ENCODE measurements at regions not wholly inside any gene's neighbourhood (a gene's known extent, or its start where the extent isn't known, plus 50 kb on each side); places are given as distances from the start of the nearest gene placed in this dataset.
"Not testable (repeated sequence)": the region's sequence is repeated elsewhere in the genome, so short reads cannot be mapped to it uniquely, and the experiment has no call there.

DNA sequence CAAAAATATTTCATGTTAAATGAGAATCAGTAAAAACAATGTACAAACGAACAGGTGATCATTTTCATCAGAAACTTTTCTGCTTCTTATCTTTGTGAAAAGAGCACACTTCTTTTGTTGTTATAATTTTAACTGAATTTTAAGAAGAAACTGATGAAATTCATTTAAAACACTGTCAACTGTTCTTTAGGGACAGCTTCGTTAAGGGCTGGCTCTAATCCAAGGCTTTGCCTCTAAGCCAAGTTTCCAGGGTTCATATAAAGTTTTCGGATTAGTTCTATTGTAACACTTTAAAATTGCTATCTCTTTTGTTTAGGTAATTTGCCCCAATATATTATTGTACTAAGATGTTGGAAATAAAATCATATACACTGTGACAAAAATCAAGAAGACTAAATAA lies 559.2 kb downstream of the TUSC1 start:
- no CpG with 5 or more reads among the region's 3 CpGs for WGBS (ENCODE audit: insufficient coverage)
- CTCF ChIA-PET: no interaction called here
- H3K27ac ChIP-seq (ENCODE audit: insufficient read depth in 1 of 2, low read depth in 1 of 2, low read length in 2 of 2, poor library complexity in 1 of 2, severe bottlenecking in 2 of 2): no peak overlapping the region

DNA sequence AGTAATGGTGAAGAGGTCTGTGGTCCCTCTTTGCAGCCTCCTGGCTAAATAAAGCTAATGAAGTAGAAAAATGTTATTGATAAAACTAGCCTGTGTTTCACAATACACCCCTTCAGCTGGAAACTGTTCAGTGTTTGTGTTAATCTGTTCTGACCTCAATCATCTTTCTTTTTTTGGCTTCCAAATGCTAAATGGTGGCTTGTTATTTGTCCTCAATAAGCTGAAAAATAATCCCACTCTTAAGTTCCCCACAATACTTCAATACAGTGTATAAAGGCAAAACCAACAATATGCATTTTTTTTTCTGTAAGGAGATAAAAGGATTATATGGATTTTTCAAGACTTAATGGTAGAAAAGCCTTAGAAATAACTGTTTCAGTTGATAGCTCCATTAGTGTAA lies 560.5 kb downstream of the TUSC1 start:
- no peaks in the 10 kb centered on the region for H3K36me3 ChIP-seq (ENCODE audit: control insufficient read depth in 4 of 4, insufficient read depth in 4 of 4, low read length in 3 of 4)
- no peaks in the 10 kb centered on the region for H3K27me3 ChIP-seq (replicated peaks in 2 of 5; ENCODE audit: control insufficient read depth in 4 of 5, insufficient read depth in 5 of 5, low read length in 4 of 5)
- no peak overlapping the region for H3K27ac ChIP-seq (ENCODE audit: insufficient read depth in 1 of 2, low read depth in 1 of 2, low read length in 2 of 2, poor library complexity in 1 of 2, severe bottlenecking in 2 of 2)
- H3K4me3 ChIP-seq (ENCODE audit: control insufficient read depth in 1 of 7, extremely low read depth in 1 of 7, insufficient read depth in 4 of 7, low read depth in 2 of 7, low read length in 6 of 7): no peak overlapping the region
- POLR2A ChIA-PET: no interaction called here
- no peaks in the 10 kb centered on the region for H3K4me1 ChIP-seq (ENCODE audit: control extremely low read depth in 1 of 4, control insufficient read depth in 4 of 4, insufficient read depth in 4 of 4, low read length in 3 of 4)
- no peaks in the 10 kb centered on the region for H3K9me3 ChIP-seq (ENCODE audit: control extremely low read depth in 1 of 5, control insufficient read depth in 4 of 5, insufficient read depth in 2 of 5, low read depth in 1 of 5, low read length in 4 of 5)
- DNase-seq: no peak
- CTCF ChIA-PET: no interaction called here

More for the DNA sequence above, 559.2 kb downstream of the TUSC1 start:
- DNase-seq: no peak
- H3K9me3 ChIP-seq (ENCODE audit: control extremely low read depth in 1 of 5, control insufficient read depth in 4 of 5, insufficient read depth in 2 of 5, low read depth in 1 of 5, low read length in 4 of 5): no peaks in the 10 kb centered on the region
- H3K36me3 ChIP-seq (ENCODE audit: control insufficient read depth in 4 of 4, insufficient read depth in 4 of 4, low read length in 3 of 4): no peaks in the 10 kb centered on the region
- no peaks in the 10 kb centered on the region for H3K27me3 ChIP-seq (replicated peaks in 2 of 5; ENCODE audit: control insufficient read depth in 4 of 5, insufficient read depth in 5 of 5, low read length in 4 of 5)
- no peak overlapping the region for H3K4me3 ChIP-seq (ENCODE audit: control insufficient read depth in 1 of 7, extremely low read depth in 1 of 7, insufficient read depth in 4 of 7, low read depth in 2 of 7, low read length in 6 of 7)
- POLR2A ChIA-PET: no interaction called here
- no peaks in the 10 kb centered on the region for H3K4me1 ChIP-seq (ENCODE audit: control extremely low read depth in 1 of 4, control insufficient read depth in 4 of 4, insufficient read depth in 4 of 4, low read length in 3 of 4)

DNA sequence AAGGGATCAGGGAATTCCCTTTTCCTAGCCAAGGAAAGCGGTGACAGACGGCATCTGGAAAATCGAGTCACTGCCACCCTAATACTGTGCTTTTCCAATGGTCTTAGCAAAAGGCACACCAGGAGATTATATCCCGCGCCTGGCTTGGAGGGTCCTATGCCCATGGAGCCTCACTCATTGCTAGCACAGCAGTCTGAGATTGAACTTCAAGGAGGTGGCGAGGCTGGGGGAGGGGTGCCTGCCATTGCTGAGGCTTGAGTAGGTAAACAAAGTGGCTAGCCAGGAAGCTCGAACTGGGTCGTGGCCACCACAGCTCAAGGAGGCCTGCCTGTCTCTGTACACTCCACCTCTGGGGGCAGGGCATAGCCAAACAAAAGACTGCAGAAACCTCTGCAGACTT lies 556.5 kb upstream of the IZUMO3 start:
- H3K36me3 ChIP-seq (ENCODE audit: control insufficient read depth in 4 of 4, insufficient read depth in 4 of 4, low read length in 3 of 4); CTCF ChIA-PET; H3K9me3 ChIP-seq (ENCODE audit: control extremely low read depth in 1 of 5, control insufficient read depth in 4 of 5, insufficient read depth in 2 of 5, low read depth in 1 of 5, low read length in 4 of 5); POLR2A ChIA-PET; H3K27me3 ChIP-seq (replicated peaks in 2 of 5; ENCODE audit: control insufficient read depth in 4 of 5, insufficient read depth in 5 of 5, low read length in 4 of 5); H3K4me1 ChIP-seq (ENCODE audit: control extremely low read depth in 1 of 4, control insufficient read depth in 4 of 4, insufficient read depth in 4 of 4, low read length in 3 of 4); DNase-seq; H3K27ac ChIP-seq (ENCODE audit: insufficient read depth in 1 of 2, low read depth in 1 of 2, low read length in 2 of 2, poor library complexity in 1 of 2, severe bottlenecking in 2 of 2); H3K4me3 ChIP-seq (ENCODE audit: control insufficient read depth in 1 of 7, extremely low read depth in 1 of 7, insufficient read depth in 4 of 7, low read depth in 2 of 7, low read length in 6 of 7): not testable (repeated sequence)
- WGBS (ENCODE audit: insufficient coverage): 98% methylated on average over 8 of the region's 8 CpGs

DNA sequence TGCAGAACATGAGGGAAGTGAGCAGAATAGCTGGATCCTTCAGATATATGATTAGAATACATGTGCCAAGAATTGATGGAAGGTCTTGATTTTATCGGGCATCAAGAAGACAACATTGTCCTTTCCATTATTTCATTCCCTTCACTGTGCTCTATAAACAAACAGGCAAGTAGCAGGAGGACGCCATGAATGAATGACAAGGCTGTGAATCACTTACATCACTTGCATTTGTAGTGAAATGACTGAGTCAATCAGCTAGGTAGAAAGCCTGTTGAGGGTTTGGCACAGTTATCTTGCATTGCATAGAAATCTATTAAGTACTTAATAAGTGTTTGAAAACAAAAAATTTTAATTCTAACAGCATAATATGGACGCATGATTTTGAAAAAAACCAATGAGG lies 548.8 kb upstream of the IZUMO3 start:
- H3K9me3 ChIP-seq (ENCODE audit: control extremely low read depth in 1 of 5, control insufficient read depth in 4 of 5, insufficient read depth in 2 of 5, low read depth in 1 of 5, low read length in 4 of 5): no peaks in the 10 kb centered on the region
- no peak overlapping the region for H3K27ac ChIP-seq (ENCODE audit: insufficient read depth in 1 of 2, low read depth in 1 of 2, low read length in 2 of 2, poor library complexity in 1 of 2, severe bottlenecking in 2 of 2)
- no CpG with 5 or more reads among the region's 3 CpGs for WGBS (ENCODE audit: insufficient coverage)
- ChIA-PET POLR2A (no interaction called here), CTCF (no interaction called here)
- H3K4me3 ChIP-seq (ENCODE audit: control insufficient read depth in 1 of 7, extremely low read depth in 1 of 7, insufficient read depth in 4 of 7, low read depth in 2 of 7, low read length in 6 of 7): no peak overlapping the region
- no peaks in the 10 kb centered on the region for H3K36me3 ChIP-seq (ENCODE audit: control insufficient read depth in 4 of 4, insufficient read depth in 4 of 4, low read length in 3 of 4)
- H3K27me3 ChIP-seq (replicated peaks in 2 of 5; ENCODE audit: control insufficient read depth in 4 of 5, insufficient read depth in 5 of 5, low read length in 4 of 5): no peaks in the 10 kb centered on the region
- H3K4me1 ChIP-seq (ENCODE audit: control extremely low read depth in 1 of 4, control insufficient read depth in 4 of 4, insufficient read depth in 4 of 4, low read length in 3 of 4): no peaks in the 10 kb centered on the region
- DNase-seq: no peak

DNA sequence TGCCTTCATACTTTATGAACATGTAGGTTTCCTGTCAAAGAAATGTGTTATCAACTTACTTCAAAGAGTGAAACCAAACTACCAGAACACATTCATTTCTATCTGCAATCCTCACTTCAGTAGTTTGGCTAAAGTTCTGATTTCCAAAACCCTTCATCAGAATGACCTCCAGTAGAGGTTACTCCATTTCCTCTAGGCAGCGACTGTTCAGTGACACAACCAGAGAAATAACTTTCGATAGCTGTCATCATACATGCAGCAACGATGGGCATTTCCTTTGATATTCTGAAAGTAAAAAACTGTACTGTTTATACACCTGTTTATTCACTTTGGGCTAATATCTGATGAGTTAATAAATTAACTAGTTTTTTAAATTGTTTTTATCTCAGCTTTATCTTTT lies 532.5 kb upstream of the IZUMO3 start:
- Histone ChIP-seq H3K27me3 (replicated peaks in 2 of 5; ENCODE audit: control insufficient read depth in 4 of 5, insufficient read depth in 5 of 5, low read length in 4 of 5) (no peaks in the 10 kb centered on the region), H3K4me1 (ENCODE audit: control extremely low read depth in 1 of 4, control insufficient read depth in 4 of 4, insufficient read depth in 4 of 4, low read length in 3 of 4) (no peaks in the 10 kb centered on the region), H3K36me3 (ENCODE audit: control insufficient read depth in 4 of 4, insufficient read depth in 4 of 4, low read length in 3 of 4) (no peaks in the 10 kb centered on the region), H3K4me3 (ENCODE audit: control insufficient read depth in 1 of 7, extremely low read depth in 1 of 7, insufficient read depth in 4 of 7, low read depth in 2 of 7, low read length in 6 of 7) (no peak overlapping the region), H3K9me3 (ENCODE audit: control extremely low read depth in 1 of 5, control insufficient read depth in 4 of 5, insufficient read depth in 2 of 5, low read depth in 1 of 5, low read length in 4 of 5) (no peaks in the 10 kb centered on the region), H3K27ac (ENCODE audit: insufficient read depth in 1 of 2, low read depth in 1 of 2, low read length in 2 of 2, poor library complexity in 1 of 2, severe bottlenecking in 2 of 2) (no peak overlapping the region)
- WGBS (ENCODE audit: insufficient coverage): 80% methylated on average over 1 of the region's 3 CpGs
- POLR2A ChIA-PET: no interaction called here
- DNase-seq: no peak
- CTCF ChIA-PET: no interaction called here

DNA sequence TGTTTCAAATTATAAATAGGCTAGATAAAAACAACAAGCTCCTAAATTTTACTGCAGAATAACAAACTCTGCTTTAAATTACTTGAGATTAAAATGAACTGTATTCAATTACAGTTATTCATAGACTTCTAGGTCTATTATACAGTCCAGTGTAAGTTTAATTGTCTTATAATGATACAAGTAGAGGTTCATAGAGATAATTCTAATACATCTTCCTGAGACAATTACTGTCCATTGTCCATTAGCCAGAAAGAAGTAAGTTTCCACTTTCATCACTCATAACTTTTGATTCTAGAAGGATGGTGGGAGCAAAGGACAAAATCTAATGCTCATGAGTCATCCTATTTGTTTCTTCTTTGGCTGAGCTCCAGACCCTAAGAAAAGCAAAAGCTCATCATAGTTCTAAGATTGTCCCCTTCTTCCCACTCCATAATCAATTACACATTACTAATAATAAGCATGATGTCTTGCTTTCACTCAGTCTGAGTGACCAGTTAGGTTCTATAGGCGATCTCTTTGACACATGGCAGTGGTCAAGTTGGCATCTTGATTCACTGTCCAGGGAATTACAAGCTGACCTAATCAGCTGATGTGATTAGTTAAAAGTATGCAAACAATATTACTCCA lies 502.5 kb upstream of the IZUMO3 start:
- CTCF ChIA-PET: no interaction called here
- no peak overlapping the region for H3K27ac ChIP-seq (ENCODE audit: insufficient read depth in 1 of 2, low read depth in 1 of 2, low read length in 2 of 2, poor library complexity in 1 of 2, severe bottlenecking in 2 of 2)
- no peaks in the 10 kb centered on the region for H3K9me3 ChIP-seq (ENCODE audit: control extremely low read depth in 1 of 5, control insufficient read depth in 4 of 5, insufficient read depth in 2 of 5, low read depth in 1 of 5, low read length in 4 of 5)
- no peaks in the 10 kb centered on the region for H3K36me3 ChIP-seq (ENCODE audit: control insufficient read depth in 4 of 4, insufficient read depth in 4 of 4, low read length in 3 of 4)
- DNase-seq: no peak
- WGBS (ENCODE audit: insufficient coverage): no CpG with 5 or more reads among the region's 1 CpG
- H3K4me3 ChIP-seq (ENCODE audit: control insufficient read depth in 1 of 7, extremely low read depth in 1 of 7, insufficient read depth in 4 of 7, low read depth in 2 of 7, low read length in 6 of 7): no peak overlapping the region
- POLR2A ChIA-PET: no interaction called here
- no peaks in the 10 kb centered on the region for H3K4me1 ChIP-seq (ENCODE audit: control extremely low read depth in 1 of 4, control insufficient read depth in 4 of 4, insufficient read depth in 4 of 4, low read length in 3 of 4)
- H3K27me3 ChIP-seq (replicated peaks in 2 of 5; ENCODE audit: control insufficient read depth in 4 of 5, insufficient read depth in 5 of 5, low read length in 4 of 5): no peaks in the 10 kb centered on the region

DNA sequence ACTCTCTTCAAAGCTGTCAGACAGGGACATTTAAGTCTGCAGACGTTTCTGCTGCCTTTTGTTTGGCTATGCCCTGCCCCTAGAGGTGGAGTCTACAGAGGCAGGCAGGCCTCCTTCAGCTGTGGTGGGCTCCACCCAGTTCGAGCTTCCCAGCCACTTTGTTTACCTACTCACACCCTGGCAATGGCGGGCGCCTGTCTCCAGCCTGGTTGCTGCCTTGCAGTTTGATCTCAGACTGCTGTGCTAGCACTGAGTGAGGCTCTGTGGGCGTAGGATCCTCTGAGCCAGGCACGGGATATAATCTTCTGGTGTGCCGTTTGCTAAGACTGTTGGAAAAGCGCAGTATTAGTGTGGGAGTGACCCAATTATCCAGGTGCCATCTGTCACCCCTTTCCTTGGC lies 499.8 kb upstream of the IZUMO3 start:
- H3K9me3 ChIP-seq (ENCODE audit: control extremely low read depth in 1 of 5, control insufficient read depth in 4 of 5, insufficient read depth in 2 of 5, low read depth in 1 of 5, low read length in 4 of 5); POLR2A ChIA-PET; H3K27me3 ChIP-seq (replicated peaks in 2 of 5; ENCODE audit: control insufficient read depth in 4 of 5, insufficient read depth in 5 of 5, low read length in 4 of 5); H3K4me3 ChIP-seq (ENCODE audit: control insufficient read depth in 1 of 7, extremely low read depth in 1 of 7, insufficient read depth in 4 of 7, low read depth in 2 of 7, low read length in 6 of 7); H3K4me1 ChIP-seq (ENCODE audit: control extremely low read depth in 1 of 4, control insufficient read depth in 4 of 4, insufficient read depth in 4 of 4, low read length in 3 of 4); DNase-seq; H3K36me3 ChIP-seq (ENCODE audit: control insufficient read depth in 4 of 4, insufficient read depth in 4 of 4, low read length in 3 of 4); CTCF ChIA-PET; H3K27ac ChIP-seq (ENCODE audit: insufficient read depth in 1 of 2, low read depth in 1 of 2, low read length in 2 of 2, poor library complexity in 1 of 2, severe bottlenecking in 2 of 2): not testable (repeated sequence)
- 83% methylated on average over 8 of the region's 8 CpGs for WGBS (ENCODE audit: insufficient coverage)

All from common myeloid progenitor, CD34-positive (primary cell).